Muscle of arm (tissue), 1 donor: ENCODE measurements at regions not wholly inside any gene's neighbourhood (a gene's known extent, or its start where the extent isn't known, plus 50 kb on each side); places are given as distances from the start of the nearest gene placed in this dataset.
"Not testable (repeated sequence)": the region's sequence is repeated elsewhere in the genome, so short reads cannot be mapped to it uniquely, and the experiment has no call there.

Experiments
- DNase-seq: peaks from one replicate; pipeline ENCODE4 v3.0.0-alpha.2; 2013

DNA sequence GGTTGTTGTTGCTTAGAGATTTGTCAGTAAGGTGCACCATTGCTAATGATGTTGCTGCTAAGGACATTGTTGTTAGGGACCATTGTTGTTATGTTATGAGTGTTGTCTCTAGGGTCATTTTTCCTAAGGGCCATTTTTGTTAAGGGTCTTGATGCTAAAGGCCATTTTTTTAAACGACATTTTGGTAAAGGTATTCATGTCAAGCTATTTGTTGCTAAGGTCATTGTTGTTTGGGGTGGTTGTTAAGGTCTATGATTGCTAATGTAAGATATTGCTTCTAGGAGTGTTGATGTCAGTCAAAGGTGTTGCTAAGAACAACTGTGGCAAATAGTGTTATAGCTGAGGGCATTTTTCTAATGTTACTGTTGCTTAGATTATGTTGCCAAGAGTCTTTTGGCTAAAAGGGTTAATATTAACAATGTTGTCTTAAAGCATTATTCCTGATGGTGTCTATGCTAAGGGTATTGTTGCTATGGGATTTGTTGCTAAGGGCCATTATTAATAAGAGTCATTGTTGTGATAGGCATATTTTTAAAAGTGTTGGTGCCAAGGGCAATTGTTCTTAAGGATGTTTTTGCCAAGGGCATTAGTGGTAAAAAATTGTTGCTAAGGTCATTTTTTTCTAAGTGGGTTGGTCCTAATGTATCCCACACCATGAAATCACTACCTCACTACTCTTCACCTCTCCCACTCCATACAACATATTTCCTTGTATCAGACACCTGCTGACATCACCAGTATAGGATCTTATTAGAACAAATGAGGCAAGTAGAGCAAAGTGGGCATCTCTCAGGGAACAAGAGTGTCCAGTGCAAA, 56.2 kb downstream of the SPATA31A6 start:
- DNase-seq: not testable (repeated sequence)

DNA sequence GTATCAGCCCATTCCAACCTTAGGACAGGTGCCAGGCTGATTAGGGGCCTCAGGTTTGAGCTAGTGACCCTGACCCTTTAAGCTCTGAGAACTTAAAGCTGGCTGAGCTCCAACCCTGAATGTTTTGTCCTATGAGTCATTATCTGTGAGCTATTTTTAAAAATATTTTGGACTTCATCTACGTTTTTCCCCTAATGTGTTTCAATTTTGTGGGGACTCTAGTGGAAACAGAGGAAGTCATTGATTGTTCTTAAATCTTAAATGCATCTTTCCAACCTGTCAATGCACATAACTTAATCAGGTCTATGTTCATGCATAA, 56.8 kb downstream of the SPATA31A6 start:
- DNase-seq: not testable (repeated sequence)

DNA sequence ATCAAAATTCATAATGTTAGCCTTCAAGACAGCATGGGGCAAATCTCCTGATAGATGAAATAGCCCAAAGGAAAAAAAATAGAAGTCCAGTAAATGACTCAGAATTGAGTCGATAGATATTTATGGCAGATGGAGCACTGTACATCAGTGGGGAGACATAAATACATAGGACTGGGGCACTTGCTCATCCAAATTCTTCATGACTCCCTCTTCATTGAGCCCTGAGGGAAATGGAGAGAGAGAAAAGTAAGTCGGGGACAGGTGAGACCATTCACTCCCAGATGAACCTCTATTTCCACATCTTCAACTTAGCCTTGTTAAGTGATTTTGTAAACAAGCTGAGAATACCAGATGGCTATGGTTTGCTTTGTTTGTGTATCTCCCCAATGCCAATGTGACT, 59.8 kb downstream of the SPATA31A6 start:
- not testable (repeated sequence) for DNase-seq

DNA sequence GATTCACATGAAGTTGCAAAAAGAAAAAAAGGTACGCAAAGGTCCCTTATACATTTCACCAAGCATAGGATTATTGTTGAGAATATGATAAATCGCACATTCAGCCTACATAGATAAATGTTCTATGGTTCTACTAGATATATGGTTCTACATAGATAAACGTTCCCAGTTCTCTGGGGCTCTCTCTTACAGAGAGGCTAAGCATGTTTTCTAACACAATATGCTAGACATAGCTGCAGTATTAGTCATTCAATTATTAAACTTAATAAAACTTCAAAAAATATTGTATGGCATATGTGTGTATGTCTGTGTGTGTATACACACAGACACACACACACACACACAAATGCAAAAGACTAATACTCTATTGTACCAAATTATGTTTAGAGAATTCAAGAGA, 60.4 kb downstream of the SPATA31A6 start:
- not testable (repeated sequence) for DNase-seq

DNA sequence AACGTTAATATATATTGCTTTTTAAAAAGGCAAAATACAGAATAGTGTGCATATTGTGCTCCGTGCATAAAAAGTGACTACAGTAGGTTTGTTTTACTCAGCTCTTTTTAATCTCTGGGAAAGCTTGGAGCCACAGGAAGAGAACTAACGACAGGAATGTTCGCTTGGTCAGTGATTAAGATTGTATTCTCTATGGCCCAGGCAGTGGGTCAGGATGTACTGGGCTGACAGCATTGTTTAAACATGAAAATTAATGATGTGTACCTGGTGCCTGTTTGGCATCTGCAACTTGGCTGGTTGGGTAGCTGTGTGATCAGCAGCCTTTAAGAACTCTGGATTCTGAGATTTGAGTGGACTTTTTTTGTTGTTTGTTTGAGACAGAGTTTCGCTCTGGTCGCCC, 85.3 kb downstream of the SPATA31A6 start:
- DNase-seq: not testable (repeated sequence)

DNA sequence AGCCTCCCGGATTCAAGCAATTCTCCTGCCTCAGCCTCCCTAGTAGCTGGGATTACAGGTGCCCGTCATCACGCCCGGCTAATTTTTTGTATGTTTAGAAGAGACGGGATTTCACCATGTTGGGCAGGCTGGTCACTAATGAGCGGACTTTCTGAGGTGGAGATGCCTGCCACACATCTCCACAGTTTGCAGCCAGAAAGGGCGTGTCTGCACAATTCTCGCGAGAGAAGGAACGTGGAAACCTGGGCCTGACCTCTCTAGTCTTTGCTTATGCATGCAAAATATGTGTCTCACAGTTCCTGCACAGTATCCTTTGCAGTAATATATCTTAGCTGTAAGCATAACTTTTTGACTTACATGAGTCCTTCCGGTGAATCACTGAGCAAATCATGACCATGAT, 85.7 kb downstream of the SPATA31A6 start:
- not testable (repeated sequence) for DNase-seq

DNA sequence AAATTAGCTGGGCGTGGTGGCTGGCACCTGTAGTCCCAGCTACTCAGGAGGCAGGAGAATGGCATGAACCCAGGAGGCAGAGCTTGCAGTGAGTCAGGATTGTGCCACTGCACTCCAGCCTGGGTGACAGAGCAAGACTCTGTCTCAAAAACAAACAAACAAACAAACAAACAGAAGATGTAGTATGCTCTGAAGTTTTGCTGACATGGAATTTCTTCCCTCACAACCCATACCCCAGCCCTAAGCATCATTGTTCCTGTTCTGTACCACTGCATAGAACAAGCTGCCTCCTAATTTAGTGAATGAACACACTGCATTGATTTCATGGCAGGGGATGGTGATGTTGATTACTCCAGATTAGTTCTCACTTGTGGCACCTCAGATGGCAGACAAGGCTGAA, 89.7 kb downstream of the SPATA31A6 start:
- DNase-seq: not testable (repeated sequence)

DNA sequence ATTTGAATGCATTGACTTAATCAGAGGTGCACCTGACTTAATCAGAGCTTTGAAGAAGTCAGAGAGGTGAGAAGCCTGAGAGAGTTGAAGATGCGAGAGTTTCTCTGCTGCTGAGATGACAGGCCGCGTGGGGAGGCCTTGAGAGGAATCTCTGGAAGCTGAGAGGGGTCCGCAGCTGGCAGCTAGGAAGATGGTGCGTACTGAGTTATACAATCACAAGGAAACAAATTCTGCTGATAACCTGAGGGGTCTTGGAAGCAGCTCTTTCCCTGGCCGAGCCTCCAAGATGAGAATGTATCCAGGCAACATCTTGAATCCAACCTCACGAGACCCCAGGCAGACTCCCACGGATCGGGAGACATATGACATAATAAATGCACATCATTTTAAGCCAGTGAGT, 91.7 kb downstream of the SPATA31A6 start:
- DNase-seq: no peak

DNA sequence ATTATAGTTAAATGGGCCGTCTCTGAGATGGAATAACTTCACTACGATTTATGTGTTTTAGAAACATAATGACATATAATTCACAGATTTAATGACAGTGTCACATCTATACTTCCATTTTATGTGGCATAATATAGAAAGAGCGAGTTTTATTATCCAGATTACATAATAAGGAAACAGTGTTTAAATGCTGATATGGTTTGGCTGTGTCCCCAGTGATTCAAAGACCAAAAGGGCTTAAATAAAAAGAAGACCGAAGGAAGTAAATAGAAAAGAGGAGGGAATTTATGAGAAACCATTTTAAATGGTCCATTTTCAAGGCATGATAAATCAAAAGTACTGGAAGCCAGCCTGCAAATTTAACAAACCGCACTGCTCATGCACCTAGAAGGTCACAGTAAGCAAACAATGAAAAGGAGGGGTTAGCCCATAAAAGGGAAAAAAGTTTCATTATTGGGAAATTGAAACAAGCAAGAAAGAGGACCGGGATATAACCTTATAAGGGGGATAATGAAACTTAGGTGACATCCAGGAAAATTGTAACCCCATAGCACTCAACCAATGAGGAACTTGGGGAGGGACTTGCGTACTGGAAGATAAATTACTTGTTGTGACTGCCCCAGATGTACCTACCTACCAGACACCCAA, 99.2 kb downstream of the SPATA31A6 start:
- DNase-seq: not testable (repeated sequence)

DNA sequence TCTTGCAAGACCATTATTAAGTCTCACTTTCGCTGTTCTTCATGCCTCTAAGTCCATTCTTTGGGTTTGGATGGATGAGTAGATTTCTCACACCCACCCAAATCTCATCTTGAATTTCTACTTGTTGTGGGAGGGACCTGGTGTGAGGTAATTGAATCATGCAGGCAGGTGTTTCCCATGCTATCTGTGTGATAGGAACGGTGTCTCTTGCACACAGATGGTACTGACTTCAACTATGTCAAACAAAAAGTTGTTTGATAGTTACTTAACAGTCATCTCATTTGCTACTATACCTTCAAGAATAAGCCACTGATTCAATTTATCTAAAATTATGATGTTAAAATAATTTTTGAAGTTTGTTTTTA, 99.7 kb downstream of the SPATA31A6 start:
- not testable (repeated sequence) for DNase-seq

DNA sequence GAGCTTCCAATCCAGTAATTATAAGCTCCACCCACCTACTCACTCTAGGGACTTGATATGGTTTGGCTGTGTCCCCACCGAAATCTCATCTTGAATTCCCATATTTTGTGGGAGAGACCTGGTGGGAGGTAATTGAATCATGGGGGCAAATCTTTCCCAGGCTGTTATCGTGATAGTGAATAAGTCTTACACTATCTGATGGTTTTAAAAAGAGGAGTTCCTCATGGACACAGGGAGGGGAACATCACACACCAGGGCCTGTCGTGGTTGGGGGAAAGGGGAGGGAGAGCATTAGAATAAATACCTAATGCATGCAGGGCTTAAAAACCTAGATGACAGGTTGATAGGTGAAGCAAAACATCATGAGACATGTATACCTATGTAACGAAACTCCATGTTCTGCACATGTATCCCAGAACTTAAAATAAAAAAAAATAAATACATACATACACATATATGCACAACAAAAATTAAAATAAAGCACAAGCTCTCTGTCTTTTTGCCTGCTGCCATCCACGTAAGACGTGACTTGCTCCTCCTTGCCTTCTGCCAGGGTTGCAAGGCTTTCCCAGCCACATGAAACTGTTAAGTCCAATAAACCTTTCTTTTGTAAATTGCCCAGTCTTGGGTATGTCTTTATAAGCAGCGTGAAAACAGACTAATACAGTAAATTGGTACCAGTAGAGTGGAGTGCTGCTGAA, 102.8 kb downstream of the SPATA31A6 start:
- not testable (repeated sequence) for DNase-seq

DNA sequence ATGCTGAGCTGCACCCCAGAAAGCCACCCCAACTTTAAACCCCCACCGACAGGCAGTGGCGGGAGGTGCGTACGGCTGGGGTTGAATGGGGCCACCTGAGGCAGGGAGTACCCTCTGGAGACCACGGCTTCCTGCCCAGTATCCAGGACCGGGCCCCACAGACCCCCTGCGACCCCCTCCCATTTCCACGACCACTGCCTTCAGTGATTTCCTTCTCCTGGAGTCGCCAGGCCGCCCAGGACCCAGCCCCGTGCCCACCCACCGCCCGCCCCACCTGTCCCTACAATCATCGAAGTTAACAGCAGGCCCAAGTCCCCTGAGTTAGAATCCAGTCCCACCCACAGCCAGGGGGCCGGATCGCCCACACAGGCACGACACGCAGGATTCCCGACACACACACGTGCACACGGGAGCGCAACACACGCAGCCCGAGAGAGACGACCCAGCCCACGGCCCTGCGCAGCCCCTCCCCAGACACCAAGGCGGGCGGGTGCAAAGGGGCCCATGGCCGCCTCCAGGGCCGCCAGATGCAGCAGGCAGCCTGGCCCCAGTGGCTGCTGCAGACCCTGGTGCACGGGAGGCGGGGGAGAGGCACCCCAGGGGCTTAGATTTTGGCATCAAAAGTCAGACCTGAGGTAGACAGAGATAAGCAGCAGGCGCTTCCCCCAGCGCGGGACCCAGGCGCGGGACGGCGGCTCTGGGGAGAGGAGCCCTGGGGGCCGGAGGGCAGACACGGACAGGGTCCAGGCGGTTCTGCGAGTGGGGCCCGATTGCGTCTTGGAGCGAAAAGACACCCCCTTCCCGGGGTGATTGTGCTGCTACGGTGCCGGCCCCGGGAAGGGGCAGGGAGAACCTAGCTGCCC, 104.8 kb downstream of the SPATA31A6 start:
- not testable (repeated sequence) for DNase-seq

DNA sequence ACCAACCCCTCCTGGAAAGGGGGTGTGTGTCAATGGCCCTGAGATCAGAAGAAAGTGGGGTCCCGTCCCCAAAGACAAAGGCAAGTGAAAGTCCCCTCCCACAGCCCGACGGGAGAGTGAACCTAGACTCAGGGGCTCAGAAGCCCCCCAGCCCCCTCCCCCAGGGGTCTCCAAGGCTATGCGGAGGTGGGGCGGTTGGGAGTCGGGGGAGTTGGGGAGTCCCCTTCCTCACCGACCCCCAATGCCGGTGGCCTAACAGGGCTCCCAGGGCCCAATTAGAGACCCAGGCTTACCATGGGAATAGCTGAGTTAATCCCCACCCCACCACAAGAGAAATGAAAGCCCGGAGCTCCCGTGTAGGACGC, 105.4 kb downstream of the SPATA31A6 start:
- not testable (repeated sequence) for DNase-seq

DNA sequence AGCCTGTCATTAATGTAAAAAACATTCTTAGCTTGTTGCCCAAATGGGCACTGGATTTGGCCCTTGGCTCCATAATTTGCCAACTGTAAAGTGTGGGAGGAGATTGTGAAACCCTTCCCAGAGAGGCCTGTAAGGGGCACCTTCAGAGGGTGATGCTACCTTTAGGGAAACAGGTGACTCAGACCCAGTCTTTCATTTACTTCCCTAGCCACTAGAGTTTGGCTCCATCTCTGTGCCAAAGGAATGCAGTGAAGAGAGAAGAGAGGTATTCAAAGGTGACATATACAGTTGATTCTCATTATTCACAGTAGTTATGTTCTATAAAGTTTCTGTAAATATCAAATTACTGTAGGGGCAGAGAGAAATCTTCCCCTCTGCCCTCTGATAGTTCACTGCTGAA, 116.7 kb downstream of the SPATA31A6 start:
- DNase-seq: not testable (repeated sequence)

DNA sequence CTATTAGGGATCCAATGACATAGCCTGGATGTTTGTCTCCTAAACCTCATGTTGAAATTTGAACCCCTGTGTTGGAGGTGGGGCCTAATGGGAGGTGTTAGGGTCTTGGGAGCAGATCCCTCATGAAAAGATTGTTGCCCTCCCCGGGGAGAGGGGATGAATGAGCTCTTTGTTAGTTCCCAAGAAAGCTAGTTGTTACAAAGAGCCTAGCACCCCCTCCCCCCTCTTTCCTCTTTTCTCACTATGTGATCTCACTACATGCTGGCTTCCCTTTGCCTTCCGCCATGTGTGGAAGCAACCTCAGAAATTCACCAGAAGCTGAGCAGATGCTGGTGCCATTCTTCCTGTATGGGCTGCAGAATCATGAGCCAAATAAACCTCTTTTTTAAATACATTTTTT, 123.2 kb downstream of the SPATA31A6 start:
- DNase-seq: not testable (repeated sequence)

DNA sequence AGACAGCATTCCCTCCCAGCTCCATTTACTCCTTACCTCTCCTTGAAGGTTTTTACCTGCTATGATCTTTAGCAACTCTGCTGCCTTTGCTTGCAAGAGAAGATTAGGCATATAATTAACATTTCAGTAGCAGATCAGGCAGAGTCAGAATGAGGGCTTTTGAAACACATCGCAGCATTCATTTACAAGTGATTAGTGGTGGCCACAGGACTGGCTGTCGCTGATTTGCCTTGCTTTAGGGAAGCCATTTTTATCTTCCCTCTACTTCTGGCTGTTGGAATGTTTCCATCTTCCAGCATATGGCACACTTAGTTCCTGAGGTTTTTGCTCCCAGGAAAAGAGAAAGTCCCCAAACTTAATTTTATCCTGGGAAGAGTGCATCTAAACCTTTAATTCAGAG, 124.0 kb downstream of the SPATA31A6 start:
- DNase-seq: not testable (repeated sequence)

DNA sequence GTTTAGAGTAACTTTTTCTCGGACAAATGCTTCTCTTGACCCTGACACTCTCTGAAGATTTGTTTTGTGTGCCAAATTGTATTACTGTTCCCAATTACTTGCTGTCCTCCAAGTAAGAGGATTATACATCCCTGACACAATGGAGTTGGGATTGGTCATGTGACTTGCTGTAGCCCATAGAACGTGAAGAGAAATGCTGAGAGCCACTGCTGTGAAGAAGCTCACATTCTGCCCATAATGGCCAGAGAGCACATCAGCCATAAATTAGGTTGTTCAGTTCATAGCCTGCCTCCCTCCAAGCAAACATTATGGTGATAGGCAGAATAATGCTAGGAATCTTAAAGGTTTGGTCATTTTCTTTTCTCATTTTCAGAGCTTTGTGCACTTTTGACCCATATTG, 127.5 kb downstream of the SPATA31A6 start:
- DNase-seq: not testable (repeated sequence)

DNA sequence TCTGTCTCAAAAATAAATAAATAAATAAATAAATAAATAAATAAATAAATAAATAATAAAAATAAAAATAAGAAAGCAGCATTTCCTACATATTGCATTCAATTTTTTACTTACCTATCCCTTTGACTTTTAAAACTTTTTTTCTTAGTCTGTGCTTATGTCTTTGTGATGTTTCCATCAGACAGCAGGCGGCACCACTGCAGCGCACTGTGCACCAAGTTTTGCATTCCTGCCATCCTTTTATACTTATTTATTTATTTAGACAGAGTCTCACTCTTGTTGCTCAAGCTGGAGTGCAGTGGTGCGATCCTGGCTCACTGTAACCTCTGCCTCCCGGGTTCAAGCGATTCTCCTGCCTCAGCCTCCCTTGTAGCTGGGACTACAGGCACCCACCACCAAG, 132.6 kb downstream of the SPATA31A6 start:
- not testable (repeated sequence) for DNase-seq

DNA sequence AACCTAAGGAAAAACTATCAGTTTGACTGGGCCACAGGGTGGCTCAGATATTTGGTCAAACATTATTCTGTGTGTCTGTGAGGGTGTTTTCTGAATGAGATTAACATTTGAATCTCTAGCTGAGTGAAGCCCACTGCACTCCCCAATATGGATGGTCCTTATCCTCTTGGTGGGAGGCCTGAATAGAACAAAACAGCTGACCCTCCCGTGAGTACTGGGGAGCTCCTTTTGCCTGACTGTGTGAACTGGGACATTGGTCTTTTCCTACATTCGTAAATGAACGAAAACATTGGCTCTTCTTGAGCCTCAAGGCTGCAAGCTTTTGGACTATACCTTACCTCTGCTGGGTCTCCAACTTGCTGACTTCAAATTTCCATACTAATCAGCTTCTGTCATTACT, 134.2 kb downstream of the SPATA31A6 start:
- DNase-seq: not testable (repeated sequence)

DNA sequence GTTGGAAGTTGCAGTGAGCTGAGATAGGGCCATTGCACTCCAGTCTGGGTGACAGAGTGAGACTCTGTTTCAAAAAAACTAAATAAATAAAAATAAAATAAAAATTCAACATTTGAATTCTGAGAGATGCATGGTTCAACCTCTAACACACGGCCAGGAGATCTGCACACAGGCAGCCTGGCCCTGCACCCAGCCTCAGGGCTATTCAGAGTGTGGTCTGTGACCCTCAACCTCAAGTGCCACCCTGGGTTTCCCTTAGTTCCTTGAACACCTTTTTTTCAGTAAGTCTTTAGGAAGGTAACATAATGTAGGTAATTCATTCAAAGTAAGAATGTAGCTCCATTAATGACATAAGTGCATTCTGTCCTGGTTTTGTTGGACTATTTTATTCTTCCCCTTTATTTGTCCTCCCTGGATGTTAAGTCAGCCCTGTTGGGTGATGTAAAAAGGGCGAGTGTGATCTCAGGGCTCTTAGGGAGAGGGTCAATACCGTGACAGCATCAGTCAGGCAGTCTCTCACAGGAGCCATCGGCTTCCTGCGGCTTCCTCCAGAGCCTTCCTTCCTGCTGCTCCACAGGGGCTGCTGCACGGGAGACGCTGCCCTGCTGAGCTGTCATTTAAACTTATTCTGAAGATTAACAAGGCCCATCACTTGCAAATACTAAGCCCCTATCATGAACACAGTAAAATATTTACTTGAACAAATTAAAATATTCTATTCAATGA, 139.8 kb downstream of the SPATA31A6 start:
- not testable (repeated sequence) for DNase-seq

DNA sequence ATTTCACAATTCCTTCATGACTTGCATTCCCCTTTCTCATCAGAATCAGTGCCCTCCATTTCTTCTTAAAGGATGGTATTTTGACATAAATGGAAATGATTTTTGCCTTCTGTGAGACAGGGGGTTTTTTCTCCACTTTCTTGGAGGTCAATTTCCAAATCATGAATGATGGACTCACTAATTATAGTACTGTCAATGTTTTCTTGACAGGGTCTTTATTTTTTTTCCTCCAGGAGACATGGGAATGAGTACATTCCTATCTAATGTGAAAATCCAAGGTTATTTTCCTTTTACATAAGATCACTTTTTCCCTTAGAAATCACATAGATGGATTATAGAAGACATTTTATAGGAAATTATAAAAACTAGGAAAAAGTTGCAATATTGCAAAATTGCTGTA, 141.7 kb downstream of the SPATA31A6 start:
- DNase-seq: not testable (repeated sequence)
